Panc1 (cell line): ENCODE measurements at regions not wholly inside any gene's neighbourhood (a gene's known extent, or its start where the extent isn't known, plus 50 kb on each side); places are given as distances from the start of the nearest gene placed in this dataset.

Source experiments
- POLR2AphosphoS5 ChIP-seq: IDR thresholded peaks from 2 replicates; pipeline ENCODE4 v1.6.1; 2012; ENCODE audit warnings: mild to moderate bottlenecking, low read depth, low read length, moderate library complexity
- SIN3A ChIP-seq: IDR thresholded peaks from 2 replicates; pipeline ENCODE4 v1.6.1; 2012; ENCODE audit warnings: low read depth, mild to moderate bottlenecking, low read length, moderate library complexity, borderline replicate concordance; ENCODE audit not compliant: insufficient read depth
- TF ChIP-seq, protein P1 (sequence below): fragments of 450-650 bp; IDR thresholded peaks from 2 replicates; pipeline ENCODE4 v1.5.1; 2017; ENCODE audit warnings: mild to moderate bottlenecking

DNA sequence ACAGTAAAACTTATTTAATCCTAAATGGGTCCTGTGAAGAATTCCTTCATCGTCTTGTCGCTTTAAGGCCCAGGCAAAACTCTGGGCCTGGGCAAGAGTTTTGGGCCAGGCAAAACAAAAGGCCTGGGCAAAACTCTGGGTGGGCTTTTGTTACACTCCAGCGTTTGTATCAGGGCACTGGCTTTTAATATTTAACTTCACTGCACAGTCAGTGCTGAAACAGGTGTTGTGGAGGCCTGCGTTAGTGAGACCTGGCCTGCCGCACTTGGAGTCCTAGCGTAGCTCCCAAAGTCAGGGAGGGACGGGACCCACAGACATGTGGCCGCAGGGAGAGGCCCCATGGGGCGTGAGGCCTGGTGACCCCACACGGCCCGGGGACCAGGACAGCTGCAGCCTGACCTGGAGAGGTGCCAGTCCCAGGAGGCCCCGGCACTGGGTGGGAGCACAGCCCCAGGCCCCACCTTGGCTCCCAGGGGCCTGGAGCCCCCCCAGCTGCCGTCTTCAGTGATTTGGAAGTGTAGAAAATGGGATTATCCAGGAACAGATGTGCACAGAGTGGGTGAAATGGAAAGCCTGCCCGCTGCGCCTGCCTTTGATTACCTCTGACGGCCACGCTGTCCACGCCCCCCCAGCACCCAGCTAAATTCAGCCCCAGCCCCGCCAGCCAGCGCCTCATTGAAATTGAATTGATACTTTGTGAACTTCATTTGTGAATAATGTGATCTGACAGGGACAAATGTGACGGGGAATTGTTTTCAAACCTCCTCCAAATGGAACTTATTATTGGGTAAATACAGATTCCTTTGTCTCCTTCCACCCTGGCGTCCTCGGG, 132.9 kb upstream of the NKX1-1 start:
- TF ChIP-seq, protein P1, sequence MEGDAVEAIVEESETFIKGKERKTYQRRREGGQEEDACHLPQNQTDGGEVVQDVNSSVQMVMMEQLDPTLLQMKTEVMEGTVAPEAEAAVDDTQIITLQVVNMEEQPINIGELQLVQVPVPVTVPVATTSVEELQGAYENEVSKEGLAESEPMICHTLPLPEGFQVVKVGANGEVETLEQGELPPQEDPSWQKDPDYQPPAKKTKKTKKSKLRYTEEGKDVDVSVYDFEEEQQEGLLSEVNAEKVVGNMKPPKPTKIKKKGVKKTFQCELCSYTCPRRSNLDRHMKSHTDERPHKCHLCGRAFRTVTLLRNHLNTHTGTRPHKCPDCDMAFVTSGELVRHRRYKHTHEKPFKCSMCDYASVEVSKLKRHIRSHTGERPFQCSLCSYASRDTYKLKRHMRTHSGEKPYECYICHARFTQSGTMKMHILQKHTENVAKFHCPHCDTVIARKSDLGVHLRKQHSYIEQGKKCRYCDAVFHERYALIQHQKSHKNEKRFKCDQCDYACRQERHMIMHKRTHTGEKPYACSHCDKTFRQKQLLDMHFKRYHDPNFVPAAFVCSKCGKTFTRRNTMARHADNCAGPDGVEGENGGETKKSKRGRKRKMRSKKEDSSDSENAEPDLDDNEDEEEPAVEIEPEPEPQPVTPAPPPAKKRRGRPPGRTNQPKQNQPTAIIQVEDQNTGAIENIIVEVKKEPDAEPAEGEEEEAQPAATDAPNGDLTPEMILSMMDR = no peak
- TF ChIP-seq SIN3A = no peak
- no peak for TF ChIP-seq POLR2AphosphoS5
